ENCODE measurements at regions not wholly inside any gene's neighbourhood (a gene's known extent, or its start where the extent isn't known, plus 50 kb on each side); places are given as distances from the start of the nearest gene placed in this dataset.

DNA sequence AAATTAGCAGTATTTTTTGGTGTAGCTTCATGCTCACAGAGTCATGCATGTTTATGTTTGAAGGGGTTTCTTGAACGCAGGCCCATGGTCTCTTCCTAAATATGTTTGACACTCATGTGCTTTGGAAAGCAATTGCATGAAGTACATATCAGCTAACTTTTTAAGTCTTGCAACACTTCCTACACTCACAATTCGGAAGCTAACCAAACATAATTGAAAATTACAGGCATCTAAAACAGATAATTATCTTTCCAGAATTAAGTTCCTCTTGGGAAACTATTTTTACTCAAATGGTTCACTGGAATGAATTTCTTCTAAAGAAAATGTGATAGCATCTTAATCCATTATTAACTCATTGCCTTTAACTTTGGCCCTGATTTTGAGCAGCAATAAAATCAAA, 438.9 kb downstream of the RAP2B start:
- Histone ChIP-seq H3K4me2 (no peak overlapping the region), H3K27ac (no peak overlapping the region), H2AFZ (ENCODE audit: low read depth) (no peak overlapping the region), H3K4me3 (IDR thresholded peaks at IDR 0.05; ENCODE audit: insufficient read depth, low read depth, low read length) (no peak overlapping the region), H3K27me3 (ENCODE audit: insufficient read depth, low read depth) (no peaks in the 10 kb centered on the region), H3K79me2 (ENCODE audit: insufficient read depth, low read depth) (no peaks in the 10 kb centered on the region), H3K36me3 (ENCODE audit: insufficient read depth) (no peaks in the 10 kb centered on the region), H4K20me1 (ENCODE audit: insufficient read depth) (no peaks in the 10 kb centered on the region), H3K4me1 (ENCODE audit: low read depth, poor library complexity, severe bottlenecking) (no peaks in the 10 kb centered on the region), H3K9ac (no peak overlapping the region)
- no peak for TF ChIP-seq CTCF (conservative IDR thresholded peaks at IDR 0.05; ENCODE audit: low read depth, low read length)

DNA sequence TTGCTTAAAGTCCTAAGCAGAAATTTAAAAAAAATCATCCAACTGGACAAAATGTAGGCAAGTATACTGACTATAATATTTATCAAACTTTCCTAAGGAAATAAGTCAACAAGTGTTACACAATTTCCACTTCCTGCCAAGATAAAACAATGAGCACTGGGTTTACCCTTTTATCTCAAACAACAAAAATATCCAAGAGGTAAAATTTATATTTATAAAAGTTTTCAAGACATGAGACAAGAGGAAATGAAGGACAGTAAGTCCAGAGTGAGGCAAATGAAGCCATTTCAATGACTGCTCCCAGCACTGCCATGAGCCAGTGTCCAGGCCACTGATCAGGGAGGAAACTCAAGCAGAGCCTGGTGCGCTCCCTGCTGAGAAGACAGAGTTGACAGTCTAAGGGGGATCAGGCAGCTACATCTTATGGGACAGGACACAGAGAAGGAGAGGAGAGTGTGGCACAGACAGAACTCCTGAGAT, 439.4 kb downstream of the RAP2B start:
- Histone ChIP-seq H3K36me3 (ENCODE audit: insufficient read depth) (no peaks in the 10 kb centered on the region), H3K27ac (no peak overlapping the region), H3K4me2 (no peak overlapping the region), H3K79me2 (ENCODE audit: insufficient read depth, low read depth) (no peaks in the 10 kb centered on the region), H3K27me3 (ENCODE audit: insufficient read depth, low read depth) (no peaks in the 10 kb centered on the region), H2AFZ (ENCODE audit: low read depth) (no peak overlapping the region), H3K9ac (no peak overlapping the region), H4K20me1 (ENCODE audit: insufficient read depth) (no peaks in the 10 kb centered on the region), H3K4me1 (ENCODE audit: low read depth, poor library complexity, severe bottlenecking) (no peaks in the 10 kb centered on the region), H3K4me3 (IDR thresholded peaks at IDR 0.05; ENCODE audit: insufficient read depth, low read depth, low read length) (no peak overlapping the region)
- TF ChIP-seq CTCF (conservative IDR thresholded peaks at IDR 0.05; ENCODE audit: low read depth, low read length), result no peak

GRCh38 chr3:153602801-153603200, 440.8 kb downstream of the RAP2B start:
- H2AFZ ChIP-seq (ENCODE audit: low read depth), result no peak overlapping the region

GRCh38 chr3:153614140-153614539, 452.1 kb downstream of the RAP2B start:
- Histone ChIP-seq H3K4me1 (ENCODE audit: low read depth, poor library complexity, severe bottlenecking) (no peaks in the 10 kb centered on the region), H3K79me2 (ENCODE audit: insufficient read depth, low read depth) (no peaks in the 10 kb centered on the region), H3K27ac (no peak overlapping the region), H3K9ac (no peak overlapping the region), H4K20me1 (ENCODE audit: insufficient read depth) (no peaks in the 10 kb centered on the region), H3K36me3 (ENCODE audit: insufficient read depth) (no peaks in the 10 kb centered on the region), H3K4me2 (no peak overlapping the region), H2AFZ (ENCODE audit: low read depth) (no peak overlapping the region), H3K4me3 (IDR thresholded peaks at IDR 0.05; ENCODE audit: insufficient read depth, low read depth, low read length) (no peak overlapping the region), H3K27me3 (ENCODE audit: insufficient read depth, low read depth) (no peaks in the 10 kb centered on the region)
- no peak for TF ChIP-seq CTCF (conservative IDR thresholded peaks at IDR 0.05; ENCODE audit: low read depth, low read length)

More at GRCh38 chr3:153602801-153603200, 440.8 kb downstream of the RAP2B start:
- Histone ChIP-seq H3K4me3 (IDR thresholded peaks at IDR 0.05; ENCODE audit: insufficient read depth, low read depth, low read length) (no peak overlapping the region), H3K36me3 (ENCODE audit: insufficient read depth) (no peaks in the 10 kb centered on the region), H3K79me2 (ENCODE audit: insufficient read depth, low read depth) (no peaks in the 10 kb centered on the region), H4K20me1 (ENCODE audit: insufficient read depth) (no peaks in the 10 kb centered on the region), H3K27me3 (ENCODE audit: insufficient read depth, low read depth) (no peaks in the 10 kb centered on the region), H3K27ac (no peak overlapping the region), H3K4me1 (ENCODE audit: low read depth, poor library complexity, severe bottlenecking) (no peaks in the 10 kb centered on the region), H3K9ac (no peak overlapping the region), H3K4me2 (no peak overlapping the region)
- no peak for TF ChIP-seq CTCF (conservative IDR thresholded peaks at IDR 0.05; ENCODE audit: low read depth, low read length)
